IMR-90 (cell line): ENCODE measurements at regions not wholly inside any gene's neighbourhood (a gene's known extent, or its start where the extent isn't known, plus 50 kb on each side); places are given as distances from the start of the nearest gene placed in this dataset.

Source experiments
- ATAC-seq: fragments of 200-7000 bp; cut with Tn5 transposase; 2 replicates; pipeline ENCODE4 v1.9.1; 2020; ENCODE audit warnings: low read depth, mild to moderate bottlenecking, moderate library complexity
- BruUV-seq: library from RNA; stranded (reverse); fragments of 400-500 nt; replicated peaks from 2 replicates; lab custom pipeline; 2021; lab: Mats Ljungman, UMichigan
- CTCF ChIA-PET: fragments of 300-600 bp; formaldehyde crosslinking; extraction: SDS; loops from one replicate; lab custom pipeline; 2021; ENCODE audit warnings: antibody characterized with exemption; lab: Yijun Ruan, JAX
- POLR2A ChIA-PET: fragments of 300-600 bp; sonication (Branson Sonifier 250); formaldehyde crosslinking; loops from one replicate; lab custom pipeline; 2022; ENCODE audit warnings: antibody characterized with exemption; ENCODE audit not compliant: unreplicated experiment; lab: Charles Lee
- DNase-seq: peaks from one replicate; pipeline ENCODE4 v3.0.0; 2013
- H2AFZ ChIP-seq: replicated peaks from 2 replicates; pipeline ENCODE3; 2013; ENCODE audit warnings: low read length, mild to moderate bottlenecking; ENCODE audit not compliant: poor library complexity
- H2AK5ac ChIP-seq: 2 replicates; pipeline ENCODE4 v1.6.1; 2013; ENCODE audit warnings: low read depth, low read length, inconsistent platforms
- H2AK9ac ChIP-seq: replicated peaks from 2 replicates; pipeline ENCODE3; 2013; ENCODE audit warnings: mild to moderate bottlenecking, low read depth, low read length, moderate library complexity; ENCODE audit not compliant: poor library complexity
- H2BK120ac ChIP-seq: 2 replicates; pipeline ENCODE4 v1.6.1; 2013; ENCODE audit warnings: low read depth, low read length, inconsistent platforms
- H2BK15ac ChIP-seq: 3 replicates; pipeline ENCODE4 v1.6.1; 2013; ENCODE audit warnings: low read depth, low read length, inconsistent platforms
- H2BK20ac ChIP-seq: 2 replicates; pipeline ENCODE4 v1.6.1; 2013; ENCODE audit warnings: low read depth, mild to moderate bottlenecking, inconsistent platforms, low read length, moderate library complexity
- H2BK5ac ChIP-seq: 2 replicates; pipeline ENCODE4 v1.6.1; 2013; ENCODE audit warnings: mild to moderate bottlenecking, low read depth, low read length, inconsistent platforms; ENCODE audit not compliant: poor library complexity, severe bottlenecking
- H3K14ac ChIP-seq: replicated peaks from 2 replicates; pipeline ENCODE4 v1.6.1; 2013; ENCODE audit warnings: low read depth, low read length, inconsistent platforms
- H3K18ac ChIP-seq: 2 replicates; pipeline ENCODE4 v1.6.1; 2013; ENCODE audit warnings: low read depth, low read length, control low read depth
- H3K23ac ChIP-seq: 2 replicates; pipeline ENCODE4 v1.6.1; 2013; ENCODE audit warnings: low read depth, low read length, inconsistent platforms
- H3K27ac ChIP-seq: 2 replicates; pipeline ENCODE4 v1.5.1; 2013; ENCODE audit warnings: mild to moderate bottlenecking, control low read depth, low read length; ENCODE audit not compliant: insufficient read depth
- H3K27me3 ChIP-seq: 2 replicates; pipeline ENCODE4 v1.6.1; 2013; ENCODE audit warnings: low read length; ENCODE audit not compliant: control insufficient read depth, insufficient read depth
- H3K36me3 ChIP-seq: 2 replicates; pipeline ENCODE4 v1.6.1; 2013; ENCODE audit warnings: low read length, mixed read lengths; ENCODE audit not compliant: control insufficient read depth, insufficient read depth
- H3K4ac ChIP-seq: 2 replicates; pipeline ENCODE4 v1.6.1; 2013; ENCODE audit warnings: low read depth, low read length, inconsistent platforms
- H3K4me1 ChIP-seq: 2 replicates; pipeline ENCODE4 v1.6.1; 2013; ENCODE audit warnings: low read length, mixed read lengths; ENCODE audit not compliant: control insufficient read depth, insufficient read depth
- H3K4me2 ChIP-seq: 2 replicates; pipeline ENCODE4 v1.6.1; 2013; ENCODE audit warnings: low read depth, mild to moderate bottlenecking, control low read depth, low read length, moderate library complexity
- H3K4me3 ChIP-seq: 2 replicates; pipeline ENCODE4 v1.5.1; 2013; ENCODE audit warnings: low read depth, mild to moderate bottlenecking, control low read depth, low read length, moderate library complexity; ENCODE audit not compliant: insufficient read depth
- H3K56ac ChIP-seq: 2 replicates; pipeline ENCODE4 v1.6.1; 2013; ENCODE audit warnings: low read length, inconsistent platforms; ENCODE audit not compliant: insufficient read depth; ENCODE audit errors: extremely low read depth
- H3K79me1 ChIP-seq, 2 experiments: 2 replicates each; pipeline ENCODE4 v1.6.1; 2013; ENCODE audit warnings: low read length in 2 of 2, inconsistent platforms in 1 of 2, low read depth in 1 of 2
- H3K9ac ChIP-seq: 2 replicates; pipeline ENCODE4 v1.6.1; 2013; ENCODE audit warnings: low read depth, low read length, control low read depth
- H3K9me1 ChIP-seq: 2 replicates; pipeline ENCODE4 v1.6.1; 2013; ENCODE audit warnings: low read length, inconsistent platforms; ENCODE audit not compliant: insufficient read depth
- H3K9me3 ChIP-seq: 2 replicates; pipeline ENCODE4 v1.6.1; 2013; ENCODE audit warnings: low read length; ENCODE audit not compliant: control insufficient read depth, insufficient read depth
- H4K20me1 ChIP-seq: 2 replicates; pipeline ENCODE4 v1.6.1; 2013; ENCODE audit warnings: low read length, inconsistent platforms; ENCODE audit not compliant: insufficient read depth
- H4K5ac ChIP-seq: 2 replicates; pipeline ENCODE4 v1.6.1; 2013; ENCODE audit warnings: mild to moderate bottlenecking, low read depth, low read length, control low read depth
- H4K8ac ChIP-seq, 2 experiments: 2 replicates each; pipeline ENCODE4 v1.6.1; 2013; ENCODE audit warnings: low read depth in 2 of 2, low read length in 2 of 2, control low read depth in 1 of 2, inconsistent platforms in 1 of 2
- H4K91ac ChIP-seq: 2 replicates; pipeline ENCODE4 v1.6.1; 2013; ENCODE audit warnings: low read depth, low read length, inconsistent platforms; ENCODE audit not compliant: insufficient read depth
- MAZ ChIP-seq: IDR thresholded peaks from 2 replicates; pipeline ENCODE4 v1.6.1; 2012; ENCODE audit warnings: low read depth, mild to moderate bottlenecking, low read length, improper control_type of control experiment, moderate library complexity, borderline replicate concordance
- MXI1 ChIP-seq: IDR thresholded peaks from 2 replicates; pipeline ENCODE4 v1.6.1; 2012; ENCODE audit warnings: low read depth, mild to moderate bottlenecking, low read length, moderate library complexity, borderline replicate concordance
- NFE2L2 ChIP-seq: fragments of 150-350 bp; IDR thresholded peaks from 2 replicates; pipeline ENCODE4 v1.6.1; 2016; ENCODE audit warnings: low read depth, mild to moderate bottlenecking, low read length
- RCOR1 ChIP-seq: IDR thresholded peaks from 2 replicates; pipeline ENCODE4 v1.6.1; 2012; ENCODE audit warnings: mild to moderate bottlenecking, low read length, improper control_type of control experiment; ENCODE audit not compliant: insufficient replicate concordance
- SMC3 ChIP-seq: fragments of 150-350 bp; IDR thresholded peaks from 2 replicates; pipeline ENCODE4 v1.6.1; 2016; ENCODE audit warnings: low read depth, mild to moderate bottlenecking, antibody characterized with exemption, low read length, moderate library complexity
- WGBS, 2 experiments: methylation state at CpG; one replicate each; pipeline versions ENCODE4 v1.1.5 to v1.1.7; 2013; ENCODE audit warnings: missing lambda C conversion rate in 2 of 2; ENCODE audit not compliant: insufficient read length in 1 of 2; ENCODE audit errors: extremely low coverage in 2 of 2; 5-methylcytosine and 5-hydroxymethylcytosine counted together
- dilution Hi-C: fragments of 300-500 bp; cut with HindIII; formaldehyde crosslinking; loops from one replicate; pipeline ENCODE4 v1.14.3; 2018; ENCODE audit warnings: low sequenced_read_pairs; ENCODE audit not compliant: unreplicated experiment
- in situ Hi-C: fragments of 300-500 bp; cut with MboI; formaldehyde crosslinking; loops from 3 replicates; pipeline ENCODE4 v1.14.3; 2019; ENCODE audit warnings: low sequenced_read_pairs, inconsistent platforms, mixed read lengths
- intact Hi-C: fragments of 100-400 bp; cut with micrococcal nuclease; formaldehyde crosslinking; loops from 2 replicates; pipeline ENCODE4 v1.10.0; 2022
- TF ChIP-seq, protein P1 (sequence below): fragments of 150-350 bp; IDR thresholded peaks from 2 replicates; pipeline ENCODE4 v1.6.1; 2017; ENCODE audit warnings: mild to moderate bottlenecking, antibody characterized with exemption, low read length, low read depth
- TF ChIP-seq, protein P2 (sequence below): fragments of 150-350 bp; IDR thresholded peaks from 2 replicates; pipeline ENCODE4 v1.6.1; 2016; ENCODE audit warnings: low read depth, mild to moderate bottlenecking, low read length, moderate library complexity, borderline replicate concordance

DNA sequence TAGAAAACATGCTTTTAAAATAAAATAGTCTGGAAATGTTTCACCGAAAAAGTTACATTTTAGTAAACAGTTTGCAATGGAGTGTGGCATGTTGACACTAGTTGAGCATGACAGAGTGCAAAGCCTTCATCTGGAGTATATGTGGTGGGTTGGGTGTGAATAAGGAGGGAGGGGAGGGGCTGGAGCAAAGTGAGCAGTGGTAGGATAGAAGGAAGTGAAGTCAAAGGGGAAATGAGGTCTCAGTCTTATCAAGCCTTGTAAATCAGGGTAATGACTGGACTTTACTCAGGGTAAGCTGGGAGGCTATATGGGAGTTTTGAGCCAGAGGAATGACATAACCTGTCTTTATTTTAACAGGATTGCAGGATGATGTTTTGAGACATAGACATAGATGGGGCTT lies 222.8 kb downstream of the PCDH20 start:
- 57% methylated on average over 1 of the region's 1 CpG; no CpG with 5 or more reads in 1 of the 2 experiments for WGBS, 2 experiments
- Histone ChIP-seq H3K23ac (no peak overlapping the region), H2AFZ (no peak overlapping the region), H3K18ac (no peak overlapping the region), H3K27me3 (no peaks in the 10 kb centered on the region), H3K36me3 (no peaks in the 10 kb centered on the region), H2BK20ac (no peak overlapping the region), H3K56ac (no peak overlapping the region), H3K4ac (no peak overlapping the region), H3K27ac (no peak overlapping the region), H3K9ac (no peak overlapping the region), H4K20me1 (no peaks in the 10 kb centered on the region), H2BK15ac (no peak overlapping the region), H3K9me3 (peaks cover 2% of the 10 kb centered on the region; the same call in 1 of the 2 replicates), H2BK120ac (no peak overlapping the region), H4K8ac (no peak overlapping the region), H2AK9ac (no peak overlapping the region), H2BK5ac (no peak overlapping the region), H3K9me1 (no peaks in the 10 kb centered on the region), H3K4me1 (no peaks in the 10 kb centered on the region), H2AK5ac (no peak overlapping the region), H3K79me1 (no peaks in the 10 kb centered on the region), H3K4me3 (no peak overlapping the region), H4K5ac (no peak overlapping the region), H4K91ac (no peak overlapping the region), H3K14ac (no peak overlapping the region), H3K4me2 (no peak overlapping the region)
- in situ Hi-C loops = no loop called here
- ATAC-seq = no peak
- ChIA-PET CTCF (no interaction called here), POLR2A (no interaction called here)
- TF ChIP-seq, protein P1, sequence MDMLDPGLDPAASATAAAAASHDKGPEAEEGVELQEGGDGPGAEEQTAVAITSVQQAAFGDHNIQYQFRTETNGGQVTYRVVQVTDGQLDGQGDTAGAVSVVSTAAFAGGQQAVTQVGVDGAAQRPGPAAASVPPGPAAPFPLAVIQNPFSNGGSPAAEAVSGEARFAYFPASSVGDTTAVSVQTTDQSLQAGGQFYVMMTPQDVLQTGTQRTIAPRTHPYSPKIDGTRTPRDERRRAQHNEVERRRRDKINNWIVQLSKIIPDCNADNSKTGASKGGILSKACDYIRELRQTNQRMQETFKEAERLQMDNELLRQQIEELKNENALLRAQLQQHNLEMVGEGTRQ = no peak
- TF ChIP-seq NFE2L2 (no peak), MXI1 (no peak), MAZ (no peak), SMC3 (no peak), RCOR1 (no peak)
- TF ChIP-seq, protein P2, sequence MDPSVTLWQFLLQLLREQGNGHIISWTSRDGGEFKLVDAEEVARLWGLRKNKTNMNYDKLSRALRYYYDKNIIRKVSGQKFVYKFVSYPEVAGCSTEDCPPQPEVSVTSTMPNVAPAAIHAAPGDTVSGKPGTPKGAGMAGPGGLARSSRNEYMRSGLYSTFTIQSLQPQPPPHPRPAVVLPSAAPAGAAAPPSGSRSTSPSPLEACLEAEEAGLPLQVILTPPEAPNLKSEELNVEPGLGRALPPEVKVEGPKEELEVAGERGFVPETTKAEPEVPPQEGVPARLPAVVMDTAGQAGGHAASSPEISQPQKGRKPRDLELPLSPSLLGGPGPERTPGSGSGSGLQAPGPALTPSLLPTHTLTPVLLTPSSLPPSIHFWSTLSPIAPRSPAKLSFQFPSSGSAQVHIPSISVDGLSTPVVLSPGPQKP = no peak
- no peak for DNase-seq
- intact Hi-C loops = no loop called here
- no TSS peak for BruUV-seq
- dilution Hi-C loops = no loop called here
